ENCODE measurements at regions not wholly inside any gene's neighbourhood (a gene's known extent, or its start where the extent isn't known, plus 50 kb on each side); places are given as distances from the start of the nearest gene placed in this dataset.
"Not testable (repeated sequence)": the region's sequence is repeated elsewhere in the genome, so short reads cannot be mapped to it uniquely, and the experiment has no call there.

GRCh38 chr21:27026501-27026900, 59.6 kb upstream of the ADAMTS5 start:
- Mint-ChIP-seq H3K36me3 (ENCODE audit: unreplicated experiment) (no peaks in the 10 kb centered on the region), H3K4me3 (ENCODE audit: unreplicated experiment) (no peak overlapping the region), H3K4me1 (ENCODE audit: low read depth, unreplicated experiment) (peaks cover 9% of the 10 kb centered on the region), H3K27me3 (ENCODE audit: unreplicated experiment) (peaks cover 2% of the 10 kb centered on the region), H3K9me3 (ENCODE audit: unreplicated experiment) (peaks cover 1% of the 10 kb centered on the region), H3K27ac (ENCODE audit: unreplicated experiment) (no peak overlapping the region)
- TF ChIP-seq, protein P1, sequence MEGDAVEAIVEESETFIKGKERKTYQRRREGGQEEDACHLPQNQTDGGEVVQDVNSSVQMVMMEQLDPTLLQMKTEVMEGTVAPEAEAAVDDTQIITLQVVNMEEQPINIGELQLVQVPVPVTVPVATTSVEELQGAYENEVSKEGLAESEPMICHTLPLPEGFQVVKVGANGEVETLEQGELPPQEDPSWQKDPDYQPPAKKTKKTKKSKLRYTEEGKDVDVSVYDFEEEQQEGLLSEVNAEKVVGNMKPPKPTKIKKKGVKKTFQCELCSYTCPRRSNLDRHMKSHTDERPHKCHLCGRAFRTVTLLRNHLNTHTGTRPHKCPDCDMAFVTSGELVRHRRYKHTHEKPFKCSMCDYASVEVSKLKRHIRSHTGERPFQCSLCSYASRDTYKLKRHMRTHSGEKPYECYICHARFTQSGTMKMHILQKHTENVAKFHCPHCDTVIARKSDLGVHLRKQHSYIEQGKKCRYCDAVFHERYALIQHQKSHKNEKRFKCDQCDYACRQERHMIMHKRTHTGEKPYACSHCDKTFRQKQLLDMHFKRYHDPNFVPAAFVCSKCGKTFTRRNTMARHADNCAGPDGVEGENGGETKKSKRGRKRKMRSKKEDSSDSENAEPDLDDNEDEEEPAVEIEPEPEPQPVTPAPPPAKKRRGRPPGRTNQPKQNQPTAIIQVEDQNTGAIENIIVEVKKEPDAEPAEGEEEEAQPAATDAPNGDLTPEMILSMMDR (IDR thresholded peaks at IDR 0.05; ENCODE audit: partially characterized antibody, unreplicated experiment), result no peak
- DNase-seq, result no peak

DNA sequence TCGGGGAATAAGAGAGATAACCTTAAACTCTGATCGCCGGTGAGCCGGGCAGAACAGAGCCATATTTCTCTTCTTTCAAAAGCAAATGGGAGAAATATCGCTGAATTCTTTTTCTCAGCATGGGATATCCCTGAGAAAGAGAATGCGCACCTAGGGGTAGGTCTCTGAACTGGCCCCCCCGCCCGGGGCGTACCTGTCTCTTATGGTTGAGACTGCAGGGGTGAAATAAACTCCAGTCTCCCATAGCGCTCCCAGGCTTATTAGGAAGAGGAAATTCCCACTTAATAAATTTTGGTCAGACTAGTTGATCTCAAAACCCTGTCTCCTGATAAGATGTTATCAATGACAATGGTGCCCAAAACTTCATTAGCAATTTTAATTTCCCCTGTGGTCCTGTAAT, 58.8 kb upstream of the ADAMTS5 start:
- H3K27ac Mint-ChIP-seq (ENCODE audit: unreplicated experiment), result not testable (repeated sequence)

DNA sequence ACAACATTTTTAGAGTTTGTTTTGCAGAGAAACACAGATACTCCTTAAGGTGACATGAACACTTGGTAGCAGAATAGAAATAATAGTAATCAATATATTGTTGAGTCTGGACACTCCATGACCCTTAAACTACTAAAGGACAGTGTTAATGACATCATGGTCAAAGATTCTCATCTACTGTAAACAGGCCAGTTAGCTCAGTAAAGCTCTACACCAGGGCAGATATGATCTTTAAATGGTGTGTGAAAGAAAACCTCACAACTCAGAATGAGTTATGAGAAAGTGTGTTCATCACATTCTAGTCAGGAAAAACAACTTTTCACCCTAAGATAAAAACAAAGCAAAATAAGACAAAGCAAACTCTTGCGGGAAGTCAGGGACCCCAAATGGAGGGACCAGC, 58.1 kb upstream of the ADAMTS5 start:
- Mint-ChIP-seq H3K27ac (ENCODE audit: unreplicated experiment) (no peak overlapping the region), H3K36me3 (ENCODE audit: unreplicated experiment) (no peaks in the 10 kb centered on the region), H3K4me1 (ENCODE audit: low read depth, unreplicated experiment) (peaks cover 9% of the 10 kb centered on the region), H3K27me3 (ENCODE audit: unreplicated experiment) (peaks cover 2% of the 10 kb centered on the region), H3K4me3 (ENCODE audit: unreplicated experiment) (no peak overlapping the region), H3K9me3 (ENCODE audit: unreplicated experiment) (peaks cover 1% of the 10 kb centered on the region)
- TF ChIP-seq, protein P1 (IDR thresholded peaks at IDR 0.05; ENCODE audit: partially characterized antibody, unreplicated experiment), result no peak
- no peak for DNase-seq

More for the DNA sequence above, 58.8 kb upstream of the ADAMTS5 start:
- H3K27me3 Mint-ChIP-seq (ENCODE audit: unreplicated experiment); H3K9me3 Mint-ChIP-seq (ENCODE audit: unreplicated experiment); H3K4me1 Mint-ChIP-seq (ENCODE audit: low read depth, unreplicated experiment); H3K36me3 Mint-ChIP-seq (ENCODE audit: unreplicated experiment); H3K4me3 Mint-ChIP-seq (ENCODE audit: unreplicated experiment); DNase-seq: not testable (repeated sequence)

- H3K36me3 Mint-ChIP-seq (ENCODE audit: unreplicated experiment), result no peaks in the 10 kb centered on the region
- peaks cover 4% of the 10 kb centered on the region for H3K27me3 Mint-ChIP-seq (ENCODE audit: unreplicated experiment)
- H3K27ac Mint-ChIP-seq (ENCODE audit: unreplicated experiment), result no peak overlapping the region
- TF ChIP-seq, protein P1 (IDR thresholded peaks at IDR 0.05; ENCODE audit: partially characterized antibody, unreplicated experiment), result no peak
- peaks cover 9% of the 10 kb centered on the region for H3K4me1 Mint-ChIP-seq (ENCODE audit: low read depth, unreplicated experiment)
- H3K4me3 Mint-ChIP-seq (ENCODE audit: unreplicated experiment), result no peak overlapping the region
- no peak for DNase-seq
- peaks cover 1% of the 10 kb centered on the region for H3K9me3 Mint-ChIP-seq (ENCODE audit: unreplicated experiment)
Measured at GRCh38 chr21:27024301-27024700, 57.4 kb upstream of the ADAMTS5 start.

GRCh38 chr21:27023186-27023585, 56.3 kb upstream of the ADAMTS5 start:
- Mint-ChIP-seq H3K9me3 (ENCODE audit: unreplicated experiment) (peaks cover 1% of the 10 kb centered on the region), H3K4me3 (ENCODE audit: unreplicated experiment) (no peak overlapping the region), H3K36me3 (ENCODE audit: unreplicated experiment) (no peaks in the 10 kb centered on the region), H3K27me3 (ENCODE audit: unreplicated experiment) (peaks cover 4% of the 10 kb centered on the region), H3K4me1 (ENCODE audit: low read depth, unreplicated experiment) (peaks cover 9% of the 10 kb centered on the region), H3K27ac (ENCODE audit: unreplicated experiment) (no peak overlapping the region)
- TF ChIP-seq, protein P1 (IDR thresholded peaks at IDR 0.05; ENCODE audit: partially characterized antibody, unreplicated experiment), result no peak
- no peak for DNase-seq

GRCh38 chr21:27021801-27022200, 54.9 kb upstream of the ADAMTS5 start:
- no peak for DNase-seq
- H3K9me3 Mint-ChIP-seq (ENCODE audit: unreplicated experiment), result peaks cover 1% of the 10 kb centered on the region
- H3K27me3 Mint-ChIP-seq (ENCODE audit: unreplicated experiment), result peaks cover 4% of the 10 kb centered on the region
- peaks cover 10% of the 10 kb centered on the region for H3K4me1 Mint-ChIP-seq (ENCODE audit: low read depth, unreplicated experiment)
- TF ChIP-seq, protein P1 (IDR thresholded peaks at IDR 0.05; ENCODE audit: partially characterized antibody, unreplicated experiment), result no peak
- H3K4me3 Mint-ChIP-seq (ENCODE audit: unreplicated experiment), result no peak overlapping the region
- no peak overlapping the region for H3K27ac Mint-ChIP-seq (ENCODE audit: unreplicated experiment)
- H3K36me3 Mint-ChIP-seq (ENCODE audit: unreplicated experiment), result no peaks in the 10 kb centered on the region
